Stomach (tissue), 8 donors: ENCODE measurements at regions not wholly inside any gene's neighbourhood (a gene's known extent, or its start where the extent isn't known, plus 50 kb on each side); places are given as distances from the start of the nearest gene placed in this dataset.
"Not testable (repeated sequence)": the region's sequence is repeated elsewhere in the genome, so short reads cannot be mapped to it uniquely, and the experiment has no call there.

ENCODE experiments used
- DNase-seq, 2 donors: peaks; one replicate each; pipeline versions ENCODE4 v3.0.0 to v3.0.0-alpha.2; 2013 to 2019
- H3K27ac ChIP-seq, 5 donors: fragments of 200-600 bp in 4 of 5; sonication (generic) in 4 of 5; one replicate each; pipeline ENCODE4 v1.5.1; 2013 to 2019; ENCODE audit warnings: mild to moderate bottlenecking in 1 of 5, moderate library complexity in 1 of 5
- H3K27me3 ChIP-seq, 3 donors: fragments of 200-600 bp; sonication (generic); one replicate each; pipeline ENCODE4 v1.5.1; 2017 to 2019; ENCODE audit warnings: mixed run types in 1 of 3
- H3K36me3 ChIP-seq, 4 donors: fragments of 200-600 bp; sonication (generic); 1 replicate in 3 of 4; 2 replicates in 1 of 4; pipeline ENCODE4 v1.5.1; 2016 to 2019
- H3K4me1 ChIP-seq, 4 donors: fragments of 200-600 bp; sonication (generic); one replicate each; pipeline ENCODE4 v1.5.1; 2016 to 2019
- H3K4me3 ChIP-seq, 4 donors: fragments of 200-600 bp; sonication (generic) in 3 of 4; one replicate each; pipeline ENCODE4 v1.5.1; 2016 to 2019; ENCODE audit warnings: mild to moderate bottlenecking in 1 of 4
- H3K9me3 ChIP-seq, 4 donors: fragments of 200-600 bp; sonication (generic); one replicate each; pipeline ENCODE4 v1.5.1; 2016 to 2019
- CTCF ChIP-seq, 7 experiments: fragments of 450-650 bp in 4 of 7; fragments of 200-600 bp in 3 of 7; sonication (generic) in 3 of 7; IDR thresholded peaks; one replicate each; pipeline ENCODE4 v1.5.1; 2016 to 2019; ENCODE audit warnings: antibody characterized with exemption in 7 of 7, control low read depth in 2 of 7, mild to moderate bottlenecking in 1 of 7
- EP300 ChIP-seq: sonication (generic); formaldehyde crosslinking; IDR thresholded peaks from one replicate; pipeline ENCODE4 v1.6.1; 2017; ENCODE audit warnings: antibody characterized with exemption
- POLR2A ChIP-seq, 4 donors: fragments of 450-650 bp; IDR thresholded peaks; one replicate each; pipeline ENCODE4 v1.6.1; 2016; ENCODE audit warnings: antibody characterized with exemption in 4 of 4, control low read depth in 2 of 4, mild to moderate bottlenecking in 1 of 4, moderate library complexity in 1 of 4
- POLR2AphosphoS5 ChIP-seq, 3 donors: sonication (generic); formaldehyde crosslinking; IDR thresholded peaks; one replicate each; pipeline ENCODE4 v1.6.1; 2016; ENCODE audit warnings: antibody characterized with exemption in 3 of 3
- WGBS, 5 donors: extraction: QIAGEN DNeasy Blood & Tissue Kit in 3 of 5; methylation state at CpG; one replicate each; pipeline versions ENCODE4 v1.1.5 to v1.1.7; 2013 to 2018; 5-methylcytosine and 5-hydroxymethylcytosine counted together
- intact Hi-C: fragments of 100-400 bp; cut with DNase I; formaldehyde crosslinking; loops from one replicate; pipeline ENCODE4 v1.15.1; 2023; ENCODE audit warnings: low total_unique reads
- donor health status: healthy with polysubstance abuse.
- donor health status: Bipolar disorder and iron deficiency.
- donor health status: healthy.

DNA sequence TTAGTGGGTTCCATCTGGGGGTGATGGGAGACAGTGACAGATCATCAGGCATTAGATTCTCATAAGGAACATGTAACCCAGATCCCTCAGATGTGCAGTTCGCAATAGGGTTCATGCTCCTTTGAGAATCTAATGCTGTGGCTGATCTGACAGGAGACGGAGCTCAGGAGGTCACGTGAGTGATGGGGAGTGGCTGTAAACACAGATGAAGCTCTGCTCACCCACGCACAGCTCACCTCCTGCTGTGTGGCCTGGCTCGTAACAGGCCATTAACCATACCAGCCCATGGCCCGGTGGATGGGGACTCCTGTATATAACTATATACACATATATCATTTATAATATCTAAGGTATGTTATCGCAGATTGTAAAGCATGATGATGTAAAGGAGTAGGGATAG, 214.2 kb downstream of the MAF start:
- intact Hi-C loops: no loop called here
- TF ChIP-seq EP300 (no peak), CTCF (IDR thresholded peaks at IDR 0.05) (no peak), POLR2A (IDR thresholded peaks at IDR 0.05) (no peak), POLR2AphosphoS5 (IDR thresholded peaks at IDR 0.05) (no peak)
- 93 to 95% (median 94%) methylated on average over 7 of the region's 7 CpGs for WGBS, 5 donors

GRCh38 chr16:79381603-79382042, 218.9 kb downstream of the MAF start:
- H3K36me3 ChIP-seq: no peaks in the 10 kb centered on the region
- H3K4me1 ChIP-seq: peaks cover 0 to 17% (median 9%) of the 10 kb centered on the region in 4 donors
- intact Hi-C loops: no loop called here
- peak in 1 of 2 donors; percentile 44 for DNase-seq
- TF ChIP-seq EP300 (no peak), POLR2AphosphoS5 (IDR thresholded peaks at IDR 0.05) (no peak), POLR2A (IDR thresholded peaks at IDR 0.05) (no peak), CTCF (IDR thresholded peaks at IDR 0.05) (no peak)
- H3K9me3 ChIP-seq: peaks cover 0 to 5% (median 0%) of the 10 kb centered on the region in 4 donors
- no peaks in the 10 kb centered on the region for H3K27me3 ChIP-seq
- peak overlapping the region in 3 of 5 donors; percentile 5 to 47 (median 37) for H3K27ac ChIP-seq
- peak overlapping the region in 2 of 4 donors; percentile 12 to 20 for H3K4me3 ChIP-seq
- WGBS, 5 donors: 44 to 52% (median 48%) methylated on average over 10 of the region's 10 CpGs

More for the DNA sequence above, 214.2 kb downstream of the MAF start:
- Histone ChIP-seq H3K27ac (no peak overlapping the region), H3K36me3 (no peaks in the 10 kb centered on the region), H3K4me1 (peaks cover 0 to 8% (median 2%) of the 10 kb centered on the region in 4 donors), H3K4me3 (no peak overlapping the region), H3K9me3 (no peaks in the 10 kb centered on the region), H3K27me3 (no peaks in the 10 kb centered on the region)
- no peak for DNase-seq

GRCh38 chr16:79380995-79381602, 219.4 kb downstream of the MAF start:
- peak overlapping the region in 3 of 4 donors; percentile 7 to 20 (median 12) for H3K4me3 ChIP-seq

GRCh38 chr16:79379095-79379494, 221.4 kb downstream of the MAF start:
- 75 to 94% (median 88%) methylated on average over 3 of the region's 3 CpGs for WGBS, 5 donors
- Histone ChIP-seq H3K36me3 (no peaks in the 10 kb centered on the region), H3K4me3 (no peak overlapping the region), H3K9me3 (peaks cover 0 to 5% (median 0%) of the 10 kb centered on the region in 4 donors), H3K27ac (no peak overlapping the region), H3K4me1 (peaks cover 0 to 17% (median 9%) of the 10 kb centered on the region in 4 donors), H3K27me3 (no peaks in the 10 kb centered on the region)
- no peak for TF ChIP-seq EP300
- TF ChIP-seq POLR2A (IDR thresholded peaks at IDR 0.05): no peak
- TF ChIP-seq CTCF (IDR thresholded peaks at IDR 0.05): no peak
- no peak for TF ChIP-seq POLR2AphosphoS5 (IDR thresholded peaks at IDR 0.05)
- DNase-seq: no peak
- intact Hi-C loops: no loop called here

More at GRCh38 chr16:79380995-79381602, 219.4 kb downstream of the MAF start:
- H3K36me3 ChIP-seq: no peaks in the 10 kb centered on the region
- peaks cover 0 to 17% (median 9%) of the 10 kb centered on the region in 4 donors for H3K4me1 ChIP-seq
- peak overlapping the region in 3 of 5 donors; percentile 5 to 47 (median 37) for H3K27ac ChIP-seq
- H3K27me3 ChIP-seq: no peaks in the 10 kb centered on the region
- TF ChIP-seq POLR2A (IDR thresholded peaks at IDR 0.05): no peak
- no peak for TF ChIP-seq CTCF (IDR thresholded peaks at IDR 0.05)
- TF ChIP-seq POLR2AphosphoS5 (IDR thresholded peaks at IDR 0.05): peak in 1 of 3 donors; percentile 24
- no peak for TF ChIP-seq EP300
- intact Hi-C loops: no loop called here
- H3K9me3 ChIP-seq: peaks cover 0 to 5% (median 0%) of the 10 kb centered on the region in 4 donors
- peak in 1 of 2 donors; percentile 53 for DNase-seq
- 8 to 28% (median 17%) methylated on average over 9 of the region's 9 CpGs for WGBS, 5 donors

DNA sequence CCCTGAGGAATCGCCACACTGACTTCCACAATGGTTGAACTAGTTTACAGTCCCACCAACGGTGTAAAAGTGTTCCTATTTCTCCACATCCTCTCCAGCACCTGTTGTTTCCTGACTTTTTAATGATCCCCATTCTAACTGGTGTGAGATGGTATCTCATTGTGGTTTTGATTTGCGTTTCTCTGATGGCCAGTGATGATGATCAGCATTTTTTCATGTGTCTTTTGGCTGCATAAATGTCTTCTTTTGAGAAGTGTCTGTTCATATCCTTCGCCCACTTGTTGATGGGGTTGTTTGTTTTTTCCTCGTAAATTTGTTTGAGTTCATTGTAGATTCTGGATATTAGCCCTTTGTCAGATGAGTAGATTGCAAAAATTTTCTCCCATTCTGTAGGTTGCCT, 223.5 kb downstream of the MAF start:
- H3K4me1 ChIP-seq: peaks cover 0 to 23% (median 9%) of the 10 kb centered on the region in 4 donors
- H3K36me3 ChIP-seq, intact Hi-C loops, DNase-seq, H3K4me3 ChIP-seq, H3K27me3 ChIP-seq, H3K27ac ChIP-seq, H3K9me3 ChIP-seq: not testable (repeated sequence)
- WGBS, 5 donors: 84 to 97% (median 94%) methylated on average over 3 to 4 of the region's 5 CpGs
